ENCODE measurements at regions not wholly inside any gene's neighbourhood (a gene's known extent, or its start where the extent isn't known, plus 50 kb on each side); places are given as distances from the start of the nearest gene placed in this dataset.
"Not testable (repeated sequence)": the region's sequence is repeated elsewhere in the genome, so short reads cannot be mapped to it uniquely, and the experiment has no call there.

DNA sequence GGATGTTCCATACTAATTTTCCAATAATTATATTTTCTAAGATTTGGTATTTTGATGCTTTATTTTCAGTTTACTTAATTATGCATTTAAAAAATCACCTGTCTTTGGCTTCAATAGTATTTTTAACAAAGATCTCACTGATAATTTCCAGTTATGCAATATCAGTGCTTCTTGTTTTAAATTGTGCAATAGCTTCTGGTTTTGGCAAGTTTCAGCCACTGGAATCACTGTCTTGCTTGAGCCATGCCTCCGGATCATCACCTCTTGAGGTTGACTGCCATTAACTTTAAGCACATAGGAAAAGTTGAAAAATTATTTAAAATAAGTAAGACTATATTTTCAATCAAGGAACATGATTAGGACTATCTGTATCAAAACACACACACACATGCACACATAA lies 1242.1 kb downstream of the HACE1 start:
- DNase-seq (ENCODE audit: low read depth in 2 of 2): no peak

DNA sequence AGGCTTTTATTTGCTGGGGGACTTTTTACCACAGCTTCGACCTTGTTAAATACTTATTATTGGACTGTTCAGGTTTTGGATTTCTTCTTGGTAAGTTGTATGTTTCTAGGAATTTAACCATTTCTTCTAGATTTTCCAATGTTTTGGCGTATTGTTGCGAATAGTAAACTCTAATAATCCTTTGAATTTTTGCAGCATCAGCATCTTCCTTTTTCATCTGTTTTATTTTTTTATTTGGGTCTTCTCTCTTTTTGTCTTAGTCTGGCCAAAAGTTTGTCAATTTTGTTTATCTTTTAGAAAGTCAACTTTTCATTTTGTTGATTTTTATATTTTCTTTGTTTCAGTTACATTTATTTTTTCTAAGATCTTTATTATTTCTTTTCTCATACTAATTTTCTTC lies 1272.0 kb downstream of the HACE1 start:
- DNase-seq (ENCODE audit: low read depth in 2 of 2): no peak

DNA sequence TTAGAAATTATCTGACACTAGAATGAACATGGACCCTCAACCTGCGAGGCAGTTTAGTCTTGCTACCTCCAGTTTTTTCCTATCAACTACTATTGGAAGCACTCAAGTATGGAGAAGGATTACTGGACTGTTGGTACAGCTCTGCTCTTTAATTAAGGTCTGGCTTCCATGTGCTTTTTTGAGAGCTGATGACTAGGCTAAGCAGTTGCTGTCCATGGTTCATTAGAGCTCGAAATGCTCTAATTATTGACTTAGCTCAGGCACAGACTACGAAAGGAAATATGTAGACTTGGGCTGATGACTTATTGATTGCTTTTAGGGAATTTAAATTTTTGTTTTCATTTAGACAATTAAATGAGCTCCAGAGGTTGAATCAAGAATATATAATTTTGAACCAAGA lies 1281.6 kb downstream of the HACE1 start:
- DNase-seq (ENCODE audit: low read depth in 2 of 2): no peak

DNA sequence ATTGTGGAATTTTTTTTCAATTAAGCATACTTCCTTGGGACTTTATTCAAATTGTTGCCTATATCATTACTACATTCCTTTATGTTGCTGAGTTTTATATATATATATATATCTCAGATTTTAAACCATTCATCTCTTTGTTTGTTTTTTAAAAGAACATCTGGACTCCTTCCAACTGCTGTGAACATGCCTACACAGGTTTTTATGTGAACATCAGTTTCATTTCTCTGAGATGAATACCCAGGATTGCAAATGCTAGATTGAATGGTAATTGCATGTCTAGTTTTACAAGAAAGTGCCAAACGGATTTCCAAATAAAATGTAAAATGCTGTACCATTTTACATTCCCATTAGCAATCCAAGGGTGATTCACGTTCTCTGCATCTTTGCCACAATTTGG lies 1289.3 kb downstream of the HACE1 start:
- DNase-seq (ENCODE audit: low read depth in 2 of 2): no peak

DNA sequence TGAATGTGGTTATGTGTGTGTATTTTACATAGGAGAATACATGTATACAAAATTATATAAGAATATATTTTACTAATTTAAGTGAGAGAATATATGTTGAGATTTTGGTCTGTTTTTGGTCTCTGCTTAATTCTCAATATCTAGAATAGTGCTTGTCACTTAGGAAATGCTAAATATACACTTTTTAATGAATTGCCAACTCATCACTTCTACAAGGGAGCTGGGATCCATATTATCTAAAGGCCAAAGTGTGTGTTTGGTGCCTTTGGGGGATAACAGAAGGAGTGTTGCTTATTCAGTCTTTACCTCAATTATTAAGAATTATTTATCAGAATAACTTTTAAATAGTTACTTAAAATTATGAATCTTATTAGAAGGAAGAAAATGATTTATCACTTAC lies 1304.8 kb downstream of the HACE1 start:
- DNase-seq (ENCODE audit: low read depth in 2 of 2): no peak

DNA sequence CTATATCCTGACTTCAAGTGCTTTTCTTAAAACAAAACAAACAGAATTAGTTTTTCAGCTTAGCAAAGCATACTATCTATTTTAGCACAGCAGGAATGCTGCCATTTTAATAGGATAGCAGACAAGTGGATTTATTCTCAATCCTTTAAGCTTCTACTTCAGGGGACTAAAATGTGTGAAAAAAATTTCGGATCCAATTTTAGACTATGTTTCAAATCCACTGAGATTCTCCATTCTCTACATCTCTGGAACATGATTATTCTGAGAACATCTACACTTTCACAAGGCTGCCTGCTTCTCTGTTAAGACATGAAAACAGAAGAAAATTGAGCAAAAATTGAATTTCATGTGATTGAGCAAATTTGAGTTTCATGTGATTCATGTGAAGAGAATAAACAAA lies 1321.3 kb downstream of the HACE1 start:
- DNase-seq (ENCODE audit: low read depth in 2 of 2): no peak

DNA sequence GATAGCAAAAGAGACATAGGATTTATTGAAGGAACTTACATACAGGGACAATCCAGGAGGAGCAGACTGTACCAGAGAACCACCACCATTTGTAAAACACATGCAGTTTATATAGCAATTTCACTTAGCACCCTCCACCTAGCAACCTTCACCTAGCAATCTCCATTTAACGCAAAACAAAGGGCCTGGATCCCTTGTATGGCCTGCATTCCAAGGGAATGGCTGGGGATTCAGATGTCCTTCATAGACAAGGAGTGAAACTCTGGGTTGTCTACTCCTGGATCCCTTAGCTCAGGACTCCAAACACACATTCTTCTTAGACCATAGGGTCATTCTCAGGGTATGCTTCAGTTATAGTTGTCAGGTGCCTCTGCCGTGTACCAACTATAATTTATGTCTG lies 1324.9 kb downstream of the HACE1 start:
- DNase-seq (ENCODE audit: low read depth in 2 of 2): no peak

DNA sequence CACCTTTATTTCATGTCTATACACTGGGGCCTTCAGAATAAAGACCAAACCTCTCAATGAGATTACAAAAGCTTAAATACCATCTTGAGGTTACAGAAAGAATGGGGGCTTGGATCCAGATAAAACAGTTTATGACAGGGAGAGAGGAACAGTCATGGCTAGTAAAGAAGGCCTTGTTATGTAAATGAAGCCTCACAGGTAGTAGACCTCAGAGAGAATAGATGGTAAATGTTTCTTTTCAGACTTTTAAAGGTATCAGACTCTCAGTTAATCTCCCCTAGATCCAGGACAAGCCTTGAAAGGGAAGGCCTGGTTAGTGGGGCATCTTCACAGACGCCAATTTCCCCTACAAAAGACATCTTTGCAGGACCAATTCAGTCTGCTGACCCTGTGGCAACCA lies 1325.6 kb downstream of the HACE1 start:
- no peak for DNase-seq (ENCODE audit: low read depth in 2 of 2)

DNA sequence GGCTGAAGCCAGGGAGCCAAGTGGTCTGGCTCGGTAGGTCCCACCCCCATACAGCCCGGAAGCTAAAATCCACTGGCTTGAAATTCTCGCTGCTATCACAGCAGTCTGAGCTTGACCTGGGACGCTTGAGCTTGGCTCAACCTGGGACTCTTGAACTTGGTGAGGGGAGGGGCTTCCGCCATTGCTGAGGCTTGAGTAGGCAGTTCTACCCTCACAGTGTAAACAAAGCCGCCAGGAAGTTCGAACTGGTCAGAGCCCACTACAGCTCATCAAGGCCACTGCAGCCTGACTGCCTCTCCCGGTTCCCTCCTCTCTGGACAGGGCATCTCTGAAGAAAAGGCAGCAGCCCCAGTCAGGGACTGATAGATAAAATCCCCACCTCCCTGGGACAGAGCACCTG lies 1337.7 kb downstream of the HACE1 start:
- DNase-seq (ENCODE audit: low read depth in 2 of 2): no peak

DNA sequence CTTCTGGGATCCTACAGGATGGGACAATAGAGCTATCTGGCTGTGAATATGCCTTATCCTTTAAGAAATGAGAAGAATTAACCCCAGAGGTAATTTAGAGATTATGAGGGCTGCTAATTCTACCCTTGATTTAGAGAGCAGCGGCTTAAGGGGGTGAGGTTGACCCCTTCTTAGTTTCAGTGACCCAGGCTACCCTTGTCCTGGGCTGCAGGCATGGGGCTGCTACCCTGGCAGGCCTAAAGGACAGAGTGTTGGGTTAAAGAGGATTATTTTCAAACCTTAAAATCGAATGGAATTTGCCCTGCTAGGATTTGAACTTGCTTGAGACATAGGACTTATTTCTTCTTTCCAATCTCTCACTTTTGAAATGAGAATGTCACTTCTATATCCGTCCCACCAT lies 1343.4 kb downstream of the HACE1 start:
- DNase-seq (ENCODE audit: low read depth in 2 of 2): no peak

DNA sequence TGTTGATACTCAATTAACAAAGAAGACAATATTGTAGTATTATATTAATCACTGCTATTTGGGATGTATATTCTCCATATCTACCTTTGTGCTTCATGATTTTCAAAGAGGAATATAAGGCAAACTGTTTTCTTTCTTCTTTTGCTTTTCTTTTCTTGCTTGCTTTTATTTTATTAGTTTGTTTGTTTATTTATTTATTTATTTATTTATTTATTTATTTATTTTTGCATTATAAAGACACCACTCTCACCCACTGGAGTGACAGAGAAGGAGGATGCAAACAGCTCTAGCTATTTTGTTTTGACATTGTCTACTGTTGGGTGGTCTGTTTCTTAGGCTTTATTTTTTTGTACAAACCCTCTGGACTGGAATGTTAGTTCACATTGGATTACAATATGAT lies 1352.7 kb downstream of the HACE1 start:
- no peak for DNase-seq (ENCODE audit: low read depth in 2 of 2)

DNA sequence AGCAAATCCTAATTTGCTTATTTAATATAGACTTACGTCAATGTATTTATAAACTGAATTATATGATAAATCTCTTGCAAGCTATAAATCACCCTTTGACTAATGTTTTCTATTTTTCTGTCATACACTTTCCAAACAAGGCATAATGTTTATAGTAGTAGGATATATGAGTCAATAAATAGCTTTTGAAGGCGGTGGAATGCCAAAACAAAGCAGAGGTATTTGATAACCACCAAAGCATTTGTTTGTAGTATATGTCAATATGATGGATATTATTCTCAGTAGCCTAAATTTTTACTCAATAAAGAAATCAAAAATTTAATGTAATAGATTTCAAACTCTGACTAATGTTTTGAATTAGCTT lies 1354.6 kb downstream of the HACE1 start:
- no peak for DNase-seq (ENCODE audit: low read depth in 2 of 2)

DNA sequence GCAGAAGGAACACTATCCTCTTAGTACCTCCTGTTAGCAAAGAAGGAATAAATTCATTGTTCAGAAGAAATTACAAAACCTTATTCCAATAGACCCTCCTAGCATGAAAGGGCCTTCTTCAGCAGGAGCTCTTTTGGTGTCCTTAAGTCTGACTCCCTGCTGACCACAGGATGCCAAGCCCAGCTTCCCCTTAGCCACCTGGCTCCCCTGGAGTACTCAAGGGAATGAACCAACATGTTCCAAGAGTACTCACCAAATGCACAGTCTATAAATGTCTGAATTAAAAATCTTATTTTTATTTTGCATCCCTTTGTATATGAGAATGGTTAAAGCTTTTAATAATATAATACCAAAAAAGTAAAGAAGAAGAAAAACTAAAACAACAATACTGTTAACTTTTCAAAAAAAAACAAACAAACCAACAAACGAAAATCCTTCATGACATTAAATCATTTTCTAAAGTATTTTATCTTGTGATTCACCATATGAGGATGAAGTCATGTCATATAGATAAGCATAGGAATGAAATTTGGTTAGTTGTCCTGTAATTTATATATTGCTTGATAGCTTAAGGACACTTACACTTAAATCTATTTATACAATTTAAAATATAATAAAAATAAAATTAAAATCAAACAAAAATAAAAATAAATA lies 1355.1 kb downstream of the HACE1 start:
- no peak for DNase-seq (ENCODE audit: low read depth in 2 of 2)

DNA sequence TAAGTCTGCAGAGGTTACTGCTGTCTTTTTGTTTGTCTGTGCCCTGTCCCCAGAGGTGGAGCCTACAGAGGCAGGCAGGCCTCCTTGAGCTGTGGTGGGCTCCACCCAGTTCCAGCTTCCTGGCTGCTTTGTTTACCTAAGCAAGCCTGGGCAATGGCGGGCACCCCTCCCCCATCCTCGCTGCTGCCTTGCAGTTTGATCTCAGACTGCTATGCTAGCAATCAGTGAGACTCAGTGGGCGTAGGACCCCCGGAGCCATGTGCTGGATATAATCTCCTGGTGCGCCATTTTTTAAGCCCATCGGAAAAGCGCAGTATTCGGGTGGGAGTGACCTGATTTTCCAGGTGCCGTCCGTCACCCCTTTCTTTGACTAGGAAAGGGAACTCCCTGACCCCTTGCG lies 1363.1 kb downstream of the HACE1 start:
- not testable (repeated sequence) for DNase-seq (ENCODE audit: low read depth in 2 of 2)

DNA sequence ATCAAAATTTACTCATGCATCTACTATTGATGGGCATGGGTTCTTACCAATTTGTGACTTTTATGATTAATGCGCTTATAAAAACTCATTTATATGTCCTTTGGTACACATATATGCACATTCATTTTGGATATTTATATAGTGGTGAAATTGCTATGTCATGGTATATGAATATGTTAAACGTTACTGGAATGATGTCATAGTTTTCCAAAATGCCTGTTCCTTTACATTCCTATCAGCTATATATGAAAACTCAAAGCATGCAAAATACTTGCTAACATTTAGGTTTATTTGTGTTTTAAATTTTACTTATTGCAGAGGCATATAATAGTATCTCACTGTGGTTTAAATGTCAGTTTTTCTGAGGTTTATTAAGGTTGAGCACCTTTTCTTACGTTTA lies 1403.1 kb downstream of the HACE1 start:
- no peak for DNase-seq (ENCODE audit: low read depth in 2 of 2)

DNA sequence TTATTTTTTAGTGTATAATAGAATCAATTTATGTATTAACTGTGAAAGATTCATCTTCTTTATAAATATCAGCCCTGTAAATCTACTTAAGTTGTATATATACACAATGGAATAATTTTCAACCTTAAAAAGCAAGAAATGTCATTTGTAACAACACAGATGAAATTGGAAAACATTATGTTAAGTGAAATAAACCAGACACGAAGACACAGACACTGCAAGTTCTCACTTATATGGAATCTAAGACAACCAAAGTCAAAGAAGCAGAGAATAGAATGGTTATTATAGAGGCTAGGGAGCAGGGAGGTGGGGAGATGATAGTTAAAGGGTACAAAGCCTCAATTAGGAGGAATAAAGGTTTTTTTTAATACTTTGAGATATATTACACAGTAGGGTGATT lies 1404.4 kb downstream of the HACE1 start:
- no peak for DNase-seq (ENCODE audit: low read depth in 2 of 2)

DNA sequence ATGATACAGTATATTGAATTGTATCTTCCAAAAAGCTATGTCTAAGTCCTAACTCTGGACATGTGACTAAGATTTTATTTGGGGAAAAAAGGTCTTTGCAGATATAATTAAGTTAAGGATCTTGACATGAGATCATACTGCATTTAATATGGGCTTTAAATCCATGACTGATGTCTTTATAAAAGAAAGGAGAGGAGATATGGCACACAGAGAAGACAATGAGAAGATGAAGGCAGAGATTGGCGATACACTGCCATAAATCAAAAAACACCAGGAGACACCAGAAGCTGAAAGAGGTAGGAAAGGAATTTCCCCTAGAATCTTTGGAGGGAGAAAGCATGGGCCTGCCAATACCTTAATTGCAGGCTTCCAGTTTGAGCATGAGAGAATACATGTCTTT lies 1450.2 kb downstream of the HACE1 start:
- no peak for DNase-seq (ENCODE audit: low read depth in 2 of 2)

DNA sequence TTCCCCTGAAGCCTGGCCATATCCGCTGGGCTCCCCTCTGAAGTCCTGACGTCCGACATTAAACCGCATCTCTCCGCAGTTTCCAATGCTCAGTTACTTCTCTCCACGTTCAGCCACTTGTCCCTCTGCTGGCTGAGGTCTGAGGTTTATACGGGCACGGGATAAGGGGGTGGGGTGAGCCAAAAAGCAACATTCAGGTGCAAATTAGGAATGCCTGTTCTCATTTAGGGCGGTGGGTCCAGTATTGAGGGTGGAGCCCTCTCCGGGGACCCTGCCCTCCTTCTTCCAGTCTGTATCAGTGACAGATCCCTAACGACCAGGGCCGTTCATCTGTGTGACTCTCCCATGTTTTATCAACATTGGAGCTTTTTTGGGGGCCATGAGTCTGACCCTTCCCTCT lies 1454.4 kb downstream of the HACE1 start:
- no peak for DNase-seq (ENCODE audit: low read depth in 2 of 2)

DNA sequence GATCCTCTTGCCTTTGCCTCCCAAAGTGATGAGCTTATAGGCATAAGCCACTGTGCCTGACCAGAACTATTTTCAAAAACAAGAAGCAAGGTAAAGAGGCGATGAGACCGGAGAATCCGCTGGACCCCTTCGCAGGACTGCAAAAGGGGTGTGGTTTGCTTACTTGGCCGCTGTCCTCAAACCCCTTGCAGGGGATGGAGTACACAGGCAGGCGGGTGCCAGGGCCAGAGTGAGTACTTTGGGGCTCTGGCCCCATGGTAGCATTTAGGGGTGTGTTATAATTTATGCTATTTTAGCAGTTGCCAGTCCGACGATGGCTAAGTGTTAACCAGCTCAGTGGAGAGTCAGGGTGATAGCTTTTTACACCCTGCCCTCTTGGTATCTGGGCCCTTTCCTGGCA lies 1454.9 kb downstream of the HACE1 start:
- DNase-seq (ENCODE audit: low read depth in 2 of 2): no peak

DNA sequence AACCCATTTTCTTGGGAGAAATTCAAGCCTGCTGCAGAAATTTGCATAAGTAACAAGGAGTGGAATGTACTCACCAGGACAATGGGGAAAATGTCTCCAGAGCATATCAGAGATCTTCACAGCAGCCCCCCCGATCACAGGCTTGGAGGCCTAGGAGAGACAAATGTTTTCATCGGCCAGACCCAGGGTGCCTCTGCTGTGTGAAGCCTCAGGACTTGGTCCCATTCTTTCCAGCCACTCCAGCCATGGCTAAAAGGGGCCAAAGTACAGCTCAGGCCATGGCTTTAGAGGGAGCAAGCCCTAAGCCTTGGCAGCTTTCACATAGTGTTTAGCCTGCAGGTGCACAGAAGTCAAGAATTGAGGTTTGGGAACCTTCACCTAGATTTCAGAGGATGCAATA lies 1463.0 kb downstream of the HACE1 start:
- DNase-seq (ENCODE audit: low read depth in 2 of 2): no peak

DNA sequence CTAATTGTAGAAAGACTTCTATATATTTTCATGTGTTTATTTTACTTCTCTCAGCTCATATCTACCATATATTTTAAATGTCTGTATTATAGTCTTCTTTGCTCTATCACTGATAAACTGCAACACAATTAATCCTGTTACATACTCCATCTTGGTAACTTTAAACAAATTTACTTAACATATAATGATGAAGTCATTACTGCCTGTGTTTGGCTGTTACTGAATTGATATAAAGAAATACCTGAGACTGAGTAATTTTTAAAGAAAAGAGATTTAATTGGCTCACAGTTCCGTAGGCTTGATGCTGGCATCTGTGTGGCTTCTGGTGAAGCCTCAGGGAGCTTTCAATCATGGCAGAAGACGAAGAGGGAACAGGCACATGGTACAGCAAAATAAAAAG lies 1480.4 kb downstream of the HACE1 start:
- no peak for DNase-seq (ENCODE audit: low read depth in 2 of 2)

DNA sequence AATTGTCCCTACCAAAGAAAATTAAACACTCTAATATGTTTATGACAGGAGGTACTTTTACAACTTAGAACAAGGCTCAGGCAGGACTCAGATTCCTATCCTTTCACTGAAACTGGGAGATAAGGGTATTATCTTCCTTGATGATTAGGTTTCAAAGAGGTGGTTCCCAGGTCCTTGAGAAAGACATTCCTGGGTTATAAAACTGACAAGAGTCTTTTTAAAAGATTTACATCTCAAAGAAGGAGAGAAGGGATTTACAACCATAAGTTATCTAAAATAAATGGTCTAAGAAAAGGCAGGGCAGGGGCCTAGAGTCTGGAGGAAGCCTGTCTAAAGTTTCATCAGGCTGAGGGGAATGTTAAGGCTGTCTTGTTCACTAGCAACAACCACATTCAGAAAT lies 1492.5 kb downstream of the HACE1 start:
- no peak for DNase-seq (ENCODE audit: low read depth in 2 of 2)

DNA sequence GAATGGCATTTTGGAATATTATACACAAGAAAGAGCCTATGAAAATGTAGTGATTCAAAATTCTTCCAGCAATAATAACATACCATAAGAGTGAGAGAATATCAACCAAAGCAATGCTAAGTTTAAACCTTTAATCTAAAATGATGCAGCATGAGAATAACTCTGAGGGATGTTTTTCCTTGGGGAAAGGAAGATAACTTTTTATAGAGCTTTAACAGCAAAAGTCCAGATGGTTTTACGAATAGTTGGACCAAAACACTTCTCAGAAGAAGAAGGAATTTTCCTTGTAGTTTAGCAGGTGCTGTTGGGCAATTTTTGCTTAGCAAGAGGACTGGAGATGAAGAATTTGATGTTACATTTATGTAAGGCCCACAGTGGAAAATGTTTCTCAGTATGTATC lies 1503.2 kb downstream of the HACE1 start:
- no peak for DNase-seq (ENCODE audit: low read depth in 2 of 2)

DNA sequence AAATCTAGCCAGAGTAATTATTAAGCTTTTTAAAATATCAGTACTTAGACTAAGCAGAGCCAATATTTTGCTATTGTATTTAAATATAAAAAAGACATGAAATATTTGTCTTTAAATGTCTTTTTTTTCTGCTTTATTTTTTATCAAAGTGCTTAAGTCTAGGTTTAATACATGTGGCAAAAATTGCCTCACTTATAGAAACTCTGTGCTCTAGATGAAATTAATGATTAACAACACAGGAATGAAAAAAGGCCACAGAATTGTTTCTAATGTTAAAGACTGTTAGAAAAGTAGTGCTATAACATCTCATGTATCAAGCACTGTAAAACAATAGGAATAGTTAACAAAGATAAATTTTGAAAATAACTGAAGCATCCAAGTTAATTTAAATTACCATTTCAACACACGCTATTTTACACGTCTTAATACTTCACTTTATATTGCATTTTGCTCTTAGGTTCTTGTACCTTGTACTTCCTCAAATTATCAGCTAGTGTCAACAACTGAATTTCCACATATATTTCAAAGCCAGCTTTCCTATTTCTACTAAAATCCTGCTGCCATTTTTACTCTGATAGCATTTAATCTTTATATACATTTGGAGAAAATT lies 1515.1 kb downstream of the HACE1 start:
- no peak for DNase-seq (ENCODE audit: low read depth in 2 of 2)
